Stimulated activated memory B cell treated with anti-CD40 and anti-IgM and Interleukin-4, amounts not matched to agents 10 μg/mL and 1 μg/mL and 100 μg/mL, for 72 hours (primary cell): ENCODE measurements at regions not wholly inside any gene's neighbourhood (a gene's known extent, or its start where the extent isn't known, plus 50 kb on each side); places are given as distances from the start of the nearest gene placed in this dataset.
"Not testable (repeated sequence)": the region's sequence is repeated elsewhere in the genome, so short reads cannot be mapped to it uniquely, and the experiment has no call there.

Experiments
- ATAC-seq: fragments of 150-1000 bp; cut with Tn5 transposase; 2 replicates; pipeline ENCODE4 v1.10.0; 2021
- H3K27ac Mint-ChIP-seq: one replicate; pipeline ENCODE4 v1.8.0; 2022; ENCODE audit warnings: mild to moderate bottlenecking, mixed read lengths
- H3K27me3 Mint-ChIP-seq: one replicate; pipeline ENCODE4 v1.8.0; 2022; ENCODE audit warnings: mixed read lengths
- H3K36me3 Mint-ChIP-seq: one replicate; pipeline ENCODE4 v1.8.0; 2022; ENCODE audit warnings: mixed read lengths
- H3K4me1 Mint-ChIP-seq: one replicate; pipeline ENCODE4 v1.8.0; 2022; ENCODE audit warnings: mixed read lengths
- H3K4me3 Mint-ChIP-seq: one replicate; pipeline ENCODE4 v1.8.0; 2022; ENCODE audit warnings: mild to moderate bottlenecking, moderate library complexity, mixed read lengths
- H3K9me3 Mint-ChIP-seq: one replicate; pipeline ENCODE4 v1.8.0; 2022; ENCODE audit warnings: mixed read lengths

DNA sequence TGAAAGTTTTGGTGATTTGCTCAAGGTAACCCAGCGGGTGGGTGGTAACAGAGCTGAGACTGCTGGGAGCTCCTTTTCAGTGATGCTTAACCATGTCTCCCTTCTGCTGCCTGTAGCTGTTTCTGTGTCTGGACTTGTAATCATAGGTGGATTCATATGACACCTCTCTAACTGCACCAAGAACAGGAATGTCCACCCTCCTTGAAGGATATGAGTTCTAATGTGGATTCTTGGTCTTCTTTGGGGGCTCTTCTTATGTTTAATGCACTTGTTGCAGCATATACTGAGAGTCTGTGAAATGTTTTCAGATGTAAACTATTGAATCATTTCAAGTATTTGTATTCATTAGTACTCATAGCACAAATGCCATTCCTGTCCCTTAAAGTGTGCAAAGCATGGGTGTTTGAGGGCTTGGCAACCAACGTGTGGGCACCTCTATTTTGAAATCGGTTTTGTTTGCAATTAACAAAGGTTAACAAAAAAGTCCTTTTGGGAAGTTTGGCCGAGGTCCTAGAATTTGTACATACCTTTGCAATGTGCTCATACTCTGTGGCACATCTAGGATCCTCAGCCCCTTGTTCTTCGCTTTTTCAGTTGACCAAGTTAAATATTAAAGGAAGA, 138.0 kb downstream of the SOX4 start:
- no peaks in the 10 kb centered on the region for H3K36me3 Mint-ChIP-seq
- H3K27ac Mint-ChIP-seq: no peak overlapping the region
- H3K9me3 Mint-ChIP-seq: peaks cover 2% of the 10 kb centered on the region
- H3K4me3 Mint-ChIP-seq: no peak overlapping the region
- ATAC-seq: no peak
- no peaks in the 10 kb centered on the region for H3K4me1 Mint-ChIP-seq
- no peaks in the 10 kb centered on the region for H3K27me3 Mint-ChIP-seq

DNA sequence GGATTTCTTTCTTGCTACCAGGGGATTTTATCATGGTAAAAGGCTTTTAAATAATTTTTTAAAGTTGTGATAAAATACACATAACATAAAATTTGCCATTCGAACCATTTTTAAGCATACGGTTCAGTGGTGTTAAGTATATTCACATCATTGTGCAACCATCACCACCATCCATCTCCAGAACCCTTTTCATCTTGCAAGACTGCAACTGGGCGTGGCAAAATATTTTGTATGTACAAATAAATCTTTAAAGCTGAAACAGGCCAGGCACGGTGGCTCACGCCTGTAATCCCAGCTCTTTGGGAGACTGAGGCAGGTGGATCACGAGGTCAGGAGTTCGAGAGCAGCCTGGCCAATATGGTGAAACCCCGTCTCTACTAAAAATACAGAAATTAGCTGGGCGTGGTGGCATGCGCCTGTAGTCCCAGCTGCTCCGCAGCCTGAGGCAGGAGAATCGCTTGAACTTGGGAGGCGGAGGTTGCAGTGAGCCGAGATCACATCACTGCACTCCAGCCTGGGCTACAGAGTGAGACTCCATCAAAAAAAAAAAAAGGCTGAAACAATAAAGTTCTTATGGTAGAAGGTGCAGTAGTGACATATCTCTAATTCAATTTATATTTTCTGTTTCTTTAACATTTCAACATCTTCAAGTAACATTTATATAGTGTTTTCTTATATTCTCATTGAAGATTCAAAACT, 138.6 kb downstream of the SOX4 start:
- not testable (repeated sequence) for ATAC-seq, H3K27me3 Mint-ChIP-seq, H3K4me1 Mint-ChIP-seq, H3K27ac Mint-ChIP-seq, H3K4me3 Mint-ChIP-seq, H3K36me3 Mint-ChIP-seq, H3K9me3 Mint-ChIP-seq

DNA sequence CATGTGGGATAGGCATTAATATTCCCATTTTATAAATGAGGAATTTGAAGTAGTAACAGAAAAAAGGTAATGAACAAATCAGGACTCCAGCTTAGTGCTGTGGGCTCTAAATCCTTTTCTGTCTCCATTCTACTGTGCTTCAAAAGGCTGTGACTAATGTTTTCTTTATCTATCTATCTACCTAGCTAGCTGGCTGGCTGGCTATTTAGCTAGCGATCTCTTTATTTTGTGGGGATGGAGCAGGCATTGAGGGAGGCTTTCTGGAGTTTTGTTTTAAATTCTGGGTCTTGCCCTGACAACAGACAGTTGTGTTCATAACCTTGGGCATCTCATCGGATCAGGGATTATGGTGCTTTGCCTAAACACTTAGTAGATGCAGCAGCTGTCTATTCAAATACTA, 139.2 kb downstream of the SOX4 start:
- no peak for ATAC-seq
- H3K36me3 Mint-ChIP-seq: no peaks in the 10 kb centered on the region
- H3K27me3 Mint-ChIP-seq: no peaks in the 10 kb centered on the region
- no peak overlapping the region for H3K4me3 Mint-ChIP-seq
- no peak overlapping the region for H3K27ac Mint-ChIP-seq
- no peaks in the 10 kb centered on the region for H3K4me1 Mint-ChIP-seq
- peaks cover 2% of the 10 kb centered on the region for H3K9me3 Mint-ChIP-seq

DNA sequence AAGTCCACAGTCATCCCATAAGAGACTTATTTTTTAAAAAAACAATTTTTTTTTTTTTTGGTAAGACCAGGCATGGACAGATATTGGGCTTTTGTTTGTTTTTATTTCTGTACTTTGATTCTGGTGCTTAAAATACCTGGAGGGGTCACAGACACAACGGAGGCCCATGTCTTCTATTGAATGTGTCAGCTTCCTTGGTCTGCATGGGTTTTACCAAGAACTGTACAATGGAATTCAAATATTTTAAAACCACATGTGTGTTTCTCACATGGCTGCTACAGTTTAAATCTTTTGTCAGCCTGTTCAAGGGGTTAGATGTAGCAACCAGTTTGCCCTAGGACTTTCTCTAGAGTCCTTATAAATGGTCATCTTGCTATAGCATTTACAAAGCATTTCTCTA, 139.8 kb downstream of the SOX4 start:
- Mint-ChIP-seq H3K27me3 (no peaks in the 10 kb centered on the region), H3K27ac (no peak overlapping the region), H3K4me1 (no peaks in the 10 kb centered on the region), H3K9me3 (peaks cover 2% of the 10 kb centered on the region), H3K36me3 (no peaks in the 10 kb centered on the region), H3K4me3 (no peak overlapping the region)
- ATAC-seq: no peak

DNA sequence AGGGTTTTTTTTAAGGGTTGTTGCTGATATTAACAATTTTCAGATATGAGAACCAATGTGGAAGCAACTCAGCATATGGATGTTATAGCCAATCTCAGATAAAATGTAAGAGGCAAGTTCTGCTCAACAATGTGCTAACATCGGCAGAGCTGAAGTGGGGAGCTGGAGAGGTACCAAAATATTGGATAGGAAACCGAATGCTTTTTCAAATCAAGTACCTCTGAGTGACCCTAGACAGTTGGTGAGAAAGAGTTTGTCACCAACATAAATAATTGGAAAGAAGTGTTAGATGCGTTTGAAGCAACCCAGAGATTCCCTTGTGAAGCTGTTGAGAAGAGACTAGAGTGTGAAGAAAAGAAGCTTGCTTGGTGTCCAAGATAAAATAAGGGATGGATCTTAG, 140.7 kb downstream of the SOX4 start:
- Mint-ChIP-seq H3K36me3 (no peaks in the 10 kb centered on the region), H3K4me3 (no peak overlapping the region), H3K27ac (no peak overlapping the region), H3K4me1 (no peaks in the 10 kb centered on the region), H3K27me3 (no peaks in the 10 kb centered on the region), H3K9me3 (peaks cover 2% of the 10 kb centered on the region)
- no peak for ATAC-seq

DNA sequence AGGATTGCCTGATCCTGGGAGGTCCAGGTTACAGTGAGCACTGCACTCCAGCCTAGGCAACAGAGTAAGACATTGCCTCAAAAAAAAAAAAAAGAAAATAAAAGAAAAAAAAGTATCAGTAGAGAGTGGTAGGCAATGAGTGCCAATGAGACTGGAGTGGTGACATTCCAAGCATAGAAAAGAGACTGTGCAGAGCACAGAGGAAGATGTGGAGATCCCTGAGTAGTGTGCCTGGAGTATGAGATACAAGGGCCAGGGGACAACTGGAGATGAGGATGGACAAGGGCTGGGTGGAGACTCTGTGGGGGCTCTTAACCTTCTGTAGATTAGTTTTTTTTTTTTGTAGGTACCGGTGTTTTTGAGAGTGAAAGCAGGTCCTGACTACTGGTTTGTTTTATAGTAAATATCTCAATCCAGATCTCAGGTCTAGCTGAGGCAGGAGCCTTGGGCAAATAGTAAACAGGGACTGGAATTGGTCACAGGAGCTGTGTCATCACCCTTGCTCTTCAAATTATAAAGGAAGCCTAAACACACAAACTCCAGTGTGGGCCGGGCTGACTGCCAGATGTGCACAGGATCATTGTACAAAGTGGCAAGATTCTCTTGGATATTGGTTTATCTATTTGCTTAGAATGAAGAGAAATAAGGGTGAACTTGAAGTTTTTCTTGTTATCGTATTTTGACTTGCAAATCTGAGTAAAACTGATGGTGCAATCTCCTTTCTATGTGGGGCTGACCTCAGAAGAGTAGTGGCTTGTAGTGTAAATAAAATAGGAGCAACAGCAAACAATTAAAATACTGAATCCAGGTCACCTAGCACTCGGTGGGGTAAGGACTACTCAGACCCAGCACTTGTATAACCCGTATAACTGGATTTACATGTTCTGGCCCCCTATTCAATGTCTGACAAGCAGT, 144.9 kb downstream of the SOX4 start:
- ATAC-seq: no peak
- no peak overlapping the region for H3K27ac Mint-ChIP-seq
- no peak overlapping the region for H3K4me3 Mint-ChIP-seq
- no peaks in the 10 kb centered on the region for H3K36me3 Mint-ChIP-seq
- no peaks in the 10 kb centered on the region for H3K27me3 Mint-ChIP-seq
- H3K4me1 Mint-ChIP-seq: no peaks in the 10 kb centered on the region
- no peaks in the 10 kb centered on the region for H3K9me3 Mint-ChIP-seq

DNA sequence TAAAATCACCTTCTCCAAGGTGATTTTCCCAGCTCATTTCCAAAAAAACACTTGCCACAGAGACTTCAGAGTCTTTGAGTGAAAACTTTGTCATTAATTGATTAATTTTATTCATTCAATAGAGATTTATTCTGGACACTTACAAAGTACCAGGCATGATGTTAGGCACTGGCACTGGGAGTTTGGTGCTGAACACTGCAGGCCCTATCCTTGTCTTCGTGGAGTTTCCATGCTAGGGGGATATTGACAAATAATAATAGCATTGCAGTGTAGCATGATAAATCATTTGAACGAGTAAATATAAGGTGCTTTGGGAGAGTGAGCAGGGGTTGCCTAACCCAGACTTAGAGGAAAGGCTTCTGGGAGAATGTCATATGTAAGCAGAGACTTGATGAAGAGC, 145.7 kb downstream of the SOX4 start:
- Mint-ChIP-seq H3K4me1 (no peaks in the 10 kb centered on the region), H3K27me3 (no peaks in the 10 kb centered on the region), H3K27ac (no peak overlapping the region), H3K4me3 (no peak overlapping the region), H3K36me3 (no peaks in the 10 kb centered on the region), H3K9me3 (no peaks in the 10 kb centered on the region)
- ATAC-seq: no peak

DNA sequence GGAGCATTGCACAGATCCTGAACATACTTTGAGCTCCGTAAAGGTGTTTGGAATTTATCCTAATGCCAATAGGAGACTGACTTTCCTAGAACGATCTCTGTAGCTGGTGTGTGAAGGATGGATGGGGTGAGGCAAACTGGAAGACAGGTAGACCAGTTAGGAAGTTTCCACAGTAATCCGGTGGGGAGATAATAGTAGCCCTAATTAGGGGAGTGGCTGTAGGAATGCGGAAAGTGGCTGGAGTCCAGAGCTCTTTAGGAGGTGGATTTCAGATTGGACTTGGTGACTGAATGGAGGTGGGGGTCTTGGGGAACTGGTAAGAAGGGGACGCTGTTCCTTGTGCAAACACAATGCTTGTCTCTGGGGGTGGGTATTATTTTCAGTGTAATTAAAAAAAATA, 146.3 kb downstream of the SOX4 start:
- no peaks in the 10 kb centered on the region for H3K27me3 Mint-ChIP-seq
- H3K4me1 Mint-ChIP-seq: no peaks in the 10 kb centered on the region
- no peaks in the 10 kb centered on the region for H3K36me3 Mint-ChIP-seq
- H3K9me3 Mint-ChIP-seq: no peaks in the 10 kb centered on the region
- H3K27ac Mint-ChIP-seq: no peak overlapping the region
- ATAC-seq: peak; percentile 43
- H3K4me3 Mint-ChIP-seq: no peak overlapping the region

DNA sequence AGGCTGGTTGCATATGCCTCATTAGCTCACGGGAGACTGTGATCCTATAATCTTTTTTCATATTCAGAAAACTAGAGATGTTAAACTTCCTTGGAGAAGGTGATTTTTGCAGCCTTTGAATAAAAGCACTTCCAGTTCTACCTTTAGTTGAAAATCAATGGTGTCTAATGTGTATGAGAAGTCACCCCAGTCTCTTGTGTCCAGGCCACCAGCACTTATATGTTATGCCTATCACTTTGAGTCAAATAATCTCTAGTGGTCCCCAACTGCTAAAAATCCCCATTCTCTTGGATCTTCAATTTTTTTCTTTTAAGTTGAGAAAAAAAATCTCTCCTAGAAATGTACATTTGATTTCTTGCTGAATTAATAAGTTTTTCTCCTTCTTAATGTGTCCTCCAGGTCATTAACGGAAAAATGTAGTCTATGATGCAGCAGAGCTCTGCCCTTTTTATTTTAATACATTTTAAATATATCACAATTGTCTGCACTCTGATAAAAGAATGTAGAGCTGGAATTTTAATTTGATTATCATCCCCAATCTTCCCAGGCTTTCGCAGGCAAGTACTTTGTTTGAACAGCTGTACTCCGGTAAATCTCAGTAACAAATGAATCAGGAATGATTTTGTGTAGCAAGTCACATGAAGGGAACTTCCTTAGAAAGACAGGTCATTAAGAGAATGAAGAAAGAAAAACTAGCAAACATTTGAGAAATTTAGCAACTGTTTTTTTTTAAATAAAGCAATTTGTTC, 147.0 kb downstream of the SOX4 start:
- Mint-ChIP-seq H3K36me3 (no peaks in the 10 kb centered on the region), H3K4me3 (no peak overlapping the region), H3K27me3 (no peaks in the 10 kb centered on the region), H3K9me3 (no peaks in the 10 kb centered on the region), H3K27ac (no peak overlapping the region), H3K4me1 (no peaks in the 10 kb centered on the region)
- no peak for ATAC-seq

DNA sequence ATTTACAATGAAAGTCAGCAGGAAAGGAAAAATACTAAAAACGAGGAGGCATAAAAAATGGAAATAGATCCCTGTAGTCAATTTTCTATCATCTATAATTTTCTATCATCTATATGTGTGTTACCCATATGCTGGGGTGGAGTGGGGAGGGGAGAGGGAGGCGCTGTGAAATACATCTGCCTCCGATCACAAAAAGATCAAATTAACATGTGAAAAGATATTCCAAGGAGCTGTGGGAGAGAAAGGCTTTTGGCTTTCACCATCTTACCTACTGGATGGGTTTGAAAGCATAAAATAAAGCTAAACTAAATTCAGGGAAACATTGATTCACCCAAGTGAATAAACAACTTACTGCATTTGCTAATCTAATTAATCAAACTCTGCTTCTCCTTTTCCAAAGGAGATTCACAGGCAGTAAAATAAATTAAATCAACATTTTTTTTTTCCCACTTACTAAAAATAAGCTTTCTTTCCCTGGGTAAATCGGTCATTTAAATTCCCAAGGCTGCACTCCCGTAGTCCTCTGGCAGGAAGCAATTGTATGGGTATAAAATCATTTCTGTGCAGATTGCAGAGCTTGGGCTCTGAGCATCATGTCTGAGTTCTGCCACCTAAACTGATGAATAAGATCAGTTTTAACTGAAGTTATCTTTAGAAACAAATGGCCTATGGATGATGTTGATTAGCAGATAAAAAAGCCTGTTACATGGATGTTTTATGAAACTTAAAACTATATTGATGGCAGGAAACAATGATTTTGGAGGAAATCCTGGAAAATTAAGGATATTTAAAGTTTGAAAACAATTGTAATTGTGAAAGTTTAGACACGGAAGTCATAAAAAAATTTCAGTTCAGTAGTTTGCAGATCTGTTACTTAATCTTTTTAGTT, 147.9 kb downstream of the SOX4 start:
- Mint-ChIP-seq H3K4me1 (no peaks in the 10 kb centered on the region), H3K27ac (no peak overlapping the region), H3K36me3 (no peaks in the 10 kb centered on the region), H3K9me3 (no peaks in the 10 kb centered on the region), H3K27me3 (no peaks in the 10 kb centered on the region), H3K4me3 (no peak overlapping the region)
- ATAC-seq: no peak

DNA sequence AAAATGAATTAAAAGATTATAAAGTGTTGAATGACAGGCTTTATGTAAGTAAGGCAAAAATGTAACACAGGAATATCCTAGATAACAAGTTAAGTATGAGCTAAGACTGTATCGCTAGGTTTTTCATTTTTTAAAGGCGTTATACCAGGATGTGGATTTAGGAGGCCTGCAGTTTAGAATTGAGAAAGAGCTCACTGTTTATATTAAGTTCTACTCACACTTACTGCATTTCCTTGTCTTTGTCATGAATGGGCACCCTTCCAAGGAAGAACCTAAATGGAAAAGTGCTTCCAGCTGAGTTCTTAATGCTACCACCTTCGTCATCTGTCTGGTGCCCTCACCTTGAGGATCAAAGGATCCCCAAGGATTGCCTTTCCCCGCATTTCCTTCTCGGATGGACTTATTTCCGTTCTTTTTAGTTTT, 148.7 kb downstream of the SOX4 start:
- H3K4me3 Mint-ChIP-seq: no peak overlapping the region
- H3K27ac Mint-ChIP-seq: no peak overlapping the region
- no peaks in the 10 kb centered on the region for H3K27me3 Mint-ChIP-seq
- no peaks in the 10 kb centered on the region for H3K9me3 Mint-ChIP-seq
- H3K36me3 Mint-ChIP-seq: no peaks in the 10 kb centered on the region
- no peaks in the 10 kb centered on the region for H3K4me1 Mint-ChIP-seq
- ATAC-seq: no peak

DNA sequence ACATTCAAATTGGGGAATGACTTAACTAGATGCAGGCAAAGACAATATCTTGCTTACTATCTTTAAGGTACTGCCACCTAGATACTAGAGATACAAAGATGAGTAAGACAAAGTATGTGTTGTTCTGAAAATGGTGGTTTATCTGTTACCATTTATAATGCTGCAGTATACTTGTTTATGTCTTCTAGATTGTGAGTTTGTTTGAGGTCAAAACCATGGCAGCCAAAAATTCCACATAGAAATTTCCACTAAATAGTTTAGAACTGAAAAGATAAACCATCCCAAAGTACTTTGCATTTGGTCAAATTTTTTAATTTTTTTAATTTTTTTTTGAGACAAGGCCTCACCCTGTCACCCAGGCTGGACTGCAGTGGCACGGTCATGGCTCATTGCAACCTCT, 150.8 kb downstream of the SOX4 start:
- no peak overlapping the region for H3K4me3 Mint-ChIP-seq

DNA sequence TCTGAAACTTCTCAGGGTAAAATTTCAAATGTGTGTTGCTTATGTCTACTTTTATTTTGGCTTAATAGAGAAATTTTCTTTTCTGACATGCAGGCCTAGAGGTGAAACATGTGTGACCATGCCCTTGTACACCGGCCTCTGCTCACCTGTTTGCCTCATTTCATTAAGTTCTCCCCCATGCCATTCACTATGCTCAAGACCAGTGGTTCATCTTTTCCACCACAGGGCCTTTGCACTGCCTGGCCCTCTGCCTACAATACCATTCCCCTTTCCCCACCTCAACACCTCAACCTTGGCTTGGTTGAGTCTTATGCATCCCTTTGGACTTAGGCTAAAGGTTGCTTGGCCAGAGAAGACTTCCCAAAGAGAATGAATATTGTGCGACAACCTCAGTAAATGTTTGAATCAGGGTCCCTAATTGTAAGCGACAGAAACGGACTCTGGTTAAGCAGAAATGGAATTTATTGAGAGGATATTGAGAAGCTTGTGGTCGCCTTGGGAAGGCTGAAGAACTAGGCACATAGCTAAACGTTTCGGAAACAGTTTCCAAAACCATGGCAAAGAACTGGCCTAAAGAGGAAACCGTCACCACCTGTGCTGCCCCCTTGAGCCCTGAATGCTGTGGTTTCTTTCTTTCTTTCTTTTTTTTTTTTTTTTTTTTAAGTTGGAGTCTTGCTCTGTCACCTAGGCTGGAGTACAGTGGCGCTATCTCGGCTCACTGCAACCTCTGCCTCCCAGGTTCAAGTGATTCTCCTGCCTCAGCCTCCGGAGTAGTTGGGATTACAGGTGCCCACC, 152.2 kb downstream of the SOX4 start:
- Mint-ChIP-seq H3K27me3 (no peaks in the 10 kb centered on the region), H3K9me3 (no peaks in the 10 kb centered on the region), H3K4me3 (no peak overlapping the region), H3K4me1 (no peaks in the 10 kb centered on the region), H3K27ac (no peak overlapping the region), H3K36me3 (no peaks in the 10 kb centered on the region)
- no peak for ATAC-seq

More for the DNA sequence above, 150.8 kb downstream of the SOX4 start:
- no peaks in the 10 kb centered on the region for H3K9me3 Mint-ChIP-seq
- H3K27me3 Mint-ChIP-seq: no peaks in the 10 kb centered on the region
- H3K36me3 Mint-ChIP-seq: no peaks in the 10 kb centered on the region
- H3K4me1 Mint-ChIP-seq: no peaks in the 10 kb centered on the region
- no peak overlapping the region for H3K27ac Mint-ChIP-seq
- no peak for ATAC-seq

DNA sequence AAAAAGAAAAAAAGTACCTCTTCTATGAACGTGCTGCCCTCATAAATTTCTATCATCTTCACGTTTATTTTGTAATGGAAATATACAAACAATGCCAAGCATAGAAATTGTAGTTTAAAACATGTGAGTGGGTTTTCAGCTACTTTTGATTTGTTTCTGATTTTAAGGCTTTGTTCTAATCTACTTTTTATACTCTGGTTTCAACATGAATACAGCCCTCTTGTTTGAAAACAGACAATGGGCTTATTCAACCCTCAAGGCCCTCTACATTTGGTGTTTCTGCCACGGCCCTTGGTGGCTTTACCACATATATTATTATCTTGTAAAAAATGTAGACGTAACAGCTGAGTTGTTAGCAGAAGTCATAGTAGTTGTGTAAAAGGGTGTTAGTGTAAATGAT, 153.9 kb downstream of the SOX4 start:
- Mint-ChIP-seq H3K9me3 (no peaks in the 10 kb centered on the region), H3K4me3 (no peak overlapping the region), H3K27ac (no peak overlapping the region), H3K4me1 (no peaks in the 10 kb centered on the region), H3K27me3 (no peaks in the 10 kb centered on the region), H3K36me3 (no peaks in the 10 kb centered on the region)
- no peak for ATAC-seq
